ENCODE measurements at regions not wholly inside any gene's neighbourhood (a gene's known extent, or its start where the extent isn't known, plus 50 kb on each side); places are given as distances from the start of the nearest gene placed in this dataset.

GRCh38 chr10:8722835-8723234, 668.3 kb downstream of the GATA3 start:
- TF ChIP-seq CTCF (IDR thresholded peaks at IDR 0.05; ENCODE audit: insufficient read depth, low read depth, low read length) (no peak), EZH2 (IDR thresholded peaks at IDR 0.05; ENCODE audit: insufficient read depth, low read length) (no peak)
